SKM-1 (cell line): ENCODE measurements at regions not wholly inside any gene's neighbourhood (a gene's known extent, or its start where the extent isn't known, plus 50 kb on each side); places are given as distances from the start of the nearest gene placed in this dataset.
A peak's percentile ranks its signal among the peaks of the same experiment; 100 is the strongest.

Experiments
- DNase-seq: peaks from one replicate; lab custom pipeline; 2025; ENCODE audit not compliant: unreplicated experiment; lab: John Stamatoyannopoulos, UW

DNA sequence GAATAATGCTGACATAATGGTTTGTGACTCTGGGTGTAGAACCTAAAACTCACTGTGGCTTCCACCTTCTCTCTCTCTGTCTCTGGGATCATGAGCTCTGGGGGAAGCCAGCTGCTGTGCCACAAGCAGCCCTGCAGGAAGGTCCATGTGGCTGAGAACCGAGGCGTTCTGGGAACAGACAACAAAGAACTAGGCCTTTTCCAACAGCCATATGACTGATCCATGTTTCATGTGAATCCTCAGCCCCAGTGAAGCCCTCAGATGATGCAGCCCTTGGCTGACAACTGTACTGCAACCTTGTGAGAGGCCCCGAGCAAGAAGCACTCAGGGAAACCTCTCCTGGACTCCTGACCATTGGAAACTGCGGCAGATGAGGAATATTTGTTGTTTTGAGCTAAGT lies 56.6 kb downstream of the HLA-G start:
- DNase-seq, result no peak

DNA sequence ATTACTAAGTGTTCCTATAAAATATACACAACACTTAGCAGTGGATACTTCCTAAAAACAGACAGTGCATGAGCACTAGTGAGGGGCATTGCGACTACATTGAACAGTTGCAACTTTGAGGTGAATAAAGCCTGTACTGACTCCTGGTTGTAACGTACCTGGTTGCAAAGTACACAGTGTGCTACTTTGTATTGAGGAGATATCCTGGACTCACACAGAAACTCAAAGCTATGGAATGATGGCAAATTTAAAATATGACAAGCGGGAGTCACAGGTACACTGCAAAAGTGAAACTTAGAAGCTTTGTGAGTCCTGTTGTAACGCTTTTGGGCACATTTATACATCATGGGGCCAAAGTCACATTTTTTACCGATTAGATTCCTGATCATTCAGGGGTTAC lies 55.6 kb upstream of the HLA-A start:
- DNase-seq, result no peak

DNA sequence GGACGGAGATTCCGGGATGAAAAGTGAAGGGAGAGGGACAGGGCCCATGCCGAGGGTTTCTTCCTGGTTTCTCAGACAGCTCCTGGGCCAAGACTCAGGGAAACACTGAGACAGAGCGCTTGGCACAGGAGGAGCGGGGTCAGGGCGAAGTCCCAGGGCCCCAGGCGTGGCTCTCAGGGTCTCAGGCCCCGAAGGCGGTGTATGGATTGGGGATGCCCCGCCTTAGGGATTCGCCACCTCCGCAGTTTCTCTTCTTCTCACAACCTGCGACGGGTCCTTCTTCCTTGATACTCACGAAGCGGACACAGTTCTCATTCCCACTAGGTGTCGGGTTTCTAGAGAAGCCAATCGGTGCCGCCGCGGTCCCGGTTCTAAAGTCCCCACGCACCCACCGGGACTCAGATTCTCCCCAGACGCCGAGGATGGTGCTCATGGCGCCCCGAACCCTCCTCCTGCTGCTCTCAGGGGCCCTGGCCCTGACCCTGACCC lies 55.0 kb upstream of the HLA-A start:
- DNase-seq, result no peak

DNA sequence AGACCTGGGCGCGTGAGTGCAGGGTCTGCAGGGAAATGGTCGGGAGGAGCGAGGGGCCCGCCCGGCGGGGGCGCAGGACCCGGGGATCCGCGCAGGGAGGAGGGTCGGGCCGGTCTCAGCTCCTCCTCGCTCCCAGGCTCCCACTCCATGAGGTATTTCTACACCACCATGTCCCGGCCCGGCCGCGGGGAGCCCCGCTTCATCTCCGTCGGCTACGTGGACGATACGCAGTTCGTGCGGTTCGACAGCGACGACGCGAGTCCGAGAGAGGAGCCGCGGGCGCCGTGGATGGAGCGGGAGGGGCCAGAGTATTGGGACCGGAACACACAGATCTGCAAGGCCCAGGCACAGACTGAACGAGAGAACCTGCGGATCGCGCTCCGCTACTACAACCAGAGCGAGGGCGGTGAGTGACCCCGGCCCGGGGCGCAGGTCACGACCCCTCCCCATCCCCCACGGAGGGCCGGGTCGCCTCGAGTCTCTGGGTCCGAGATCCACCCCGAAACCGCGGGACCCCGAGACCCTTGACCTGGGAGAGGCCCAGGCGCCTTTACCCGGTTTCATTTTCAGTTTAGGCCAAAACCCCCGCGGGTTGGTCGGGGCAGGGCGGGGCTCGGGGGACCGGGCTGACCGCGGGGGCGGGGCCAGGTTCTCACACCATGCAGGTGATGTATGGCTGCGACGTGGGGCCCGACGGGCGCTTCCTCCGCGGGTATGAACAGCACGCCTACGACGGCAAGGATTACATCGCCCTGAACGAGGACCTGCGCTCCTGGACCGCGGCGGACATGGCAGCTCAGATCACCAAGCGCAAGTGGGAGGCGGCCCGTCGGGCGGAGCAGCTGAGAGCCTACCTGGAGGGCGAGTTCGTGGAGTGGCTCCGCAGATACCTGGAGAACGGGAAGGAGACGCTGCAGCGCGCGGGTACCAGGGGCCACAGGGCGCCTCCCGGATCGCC lies 54.2 kb upstream of the HLA-A start:
- DNase-seq, result peak; percentile 12
